ENCODE measurements at regions not wholly inside any gene's neighbourhood (a gene's known extent, or its start where the extent isn't known, plus 50 kb on each side); places are given as distances from the start of the nearest gene placed in this dataset.
"Not testable (repeated sequence)": the region's sequence is repeated elsewhere in the genome, so short reads cannot be mapped to it uniquely, and the experiment has no call there.

DNA sequence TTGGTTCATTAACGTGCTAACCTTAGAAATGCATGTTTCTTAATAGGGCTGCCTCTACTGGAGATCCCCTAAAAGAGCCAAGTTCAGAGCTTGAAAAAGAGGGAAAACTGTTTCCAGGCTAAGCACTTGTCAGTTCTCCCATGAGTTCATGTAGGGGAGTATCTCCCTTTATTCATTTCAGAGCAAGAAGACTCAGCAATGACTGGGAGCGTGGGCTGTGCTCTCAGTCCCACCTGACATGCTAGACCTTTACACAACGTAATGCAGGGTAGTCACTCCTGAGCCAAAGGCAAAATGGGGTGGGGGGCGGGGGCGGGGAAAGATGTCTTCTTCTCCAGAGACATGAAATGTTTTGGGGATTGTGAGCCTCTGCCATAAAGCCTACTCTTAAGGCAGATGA is 420.1 kb upstream of the MCTP2 start:
- no peak for DNase-seq

DNA sequence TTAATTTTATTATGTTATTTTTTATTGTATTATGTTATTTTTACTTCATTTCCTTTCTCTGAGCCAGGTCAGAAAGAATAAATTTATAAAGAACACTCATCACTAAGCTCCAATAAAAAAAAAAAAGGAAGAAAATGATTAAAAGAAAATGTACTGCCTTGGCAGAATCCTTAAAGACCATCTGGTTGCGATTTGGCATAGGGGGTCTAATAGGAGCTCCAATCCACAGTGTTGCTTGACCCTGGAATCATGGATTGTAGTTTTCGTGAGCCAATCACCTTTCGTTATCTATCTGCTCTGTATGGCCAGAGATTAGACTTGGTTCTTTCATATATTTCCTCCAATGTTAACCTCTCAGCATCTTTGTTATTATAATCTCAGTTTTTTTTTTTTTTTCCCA is 421.8 kb upstream of the MCTP2 start:
- DNase-seq = no peak

DNA sequence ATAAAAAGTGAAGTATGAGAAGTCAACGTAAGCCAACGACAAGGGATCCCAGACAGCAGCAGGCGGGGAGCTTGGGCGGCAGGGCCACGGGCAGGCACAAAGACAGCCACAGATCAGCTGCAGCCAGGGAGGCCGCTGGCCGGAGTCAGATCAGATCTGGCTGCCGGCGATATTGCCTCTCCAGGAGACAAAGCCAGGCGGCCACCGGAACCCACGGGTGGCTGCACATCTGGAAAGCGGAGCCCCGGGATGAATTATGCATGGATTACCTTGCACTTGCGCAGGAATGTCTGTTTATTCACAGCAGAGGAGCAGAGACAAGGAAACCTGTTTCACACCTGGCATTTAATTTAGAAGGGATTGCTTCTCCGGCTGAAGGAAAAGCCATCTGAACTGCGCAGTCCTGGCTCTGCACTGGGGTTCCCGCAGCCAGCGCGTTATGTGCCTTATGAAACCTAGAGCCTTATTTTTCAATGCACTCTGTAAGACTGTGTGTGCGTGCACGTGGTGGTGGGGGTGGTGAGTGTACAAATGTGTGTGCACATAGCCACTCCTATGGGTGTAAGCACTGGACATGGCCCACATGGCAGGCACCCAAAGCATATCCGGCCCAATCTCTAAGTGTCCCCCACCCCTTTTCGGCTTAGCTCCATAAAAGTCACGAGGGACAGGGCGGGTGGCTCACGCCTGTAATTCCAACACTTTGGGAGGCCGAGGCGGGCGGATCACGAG is 427.8 kb upstream of the MCTP2 start:
- DNase-seq = no peak

DNA sequence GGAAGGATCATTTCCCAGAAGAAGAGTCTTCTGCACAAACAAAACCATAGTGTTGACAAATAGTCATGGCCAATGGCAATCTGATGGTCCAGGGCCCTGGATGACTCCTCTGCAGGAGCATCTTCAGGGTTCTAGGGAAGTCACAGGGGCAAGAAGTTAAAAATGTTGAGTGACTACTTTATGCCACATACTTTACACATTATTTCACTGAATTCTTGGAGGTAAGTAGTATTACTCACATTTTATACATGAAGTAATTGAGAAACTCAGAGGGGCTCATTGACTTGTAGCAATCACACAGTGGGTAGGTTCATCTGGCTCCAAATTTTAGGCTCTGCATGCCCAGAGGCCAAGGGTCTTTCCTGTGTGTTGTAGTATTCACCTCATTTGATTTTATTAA is 430.2 kb upstream of the MCTP2 start:
- no peak for DNase-seq

DNA sequence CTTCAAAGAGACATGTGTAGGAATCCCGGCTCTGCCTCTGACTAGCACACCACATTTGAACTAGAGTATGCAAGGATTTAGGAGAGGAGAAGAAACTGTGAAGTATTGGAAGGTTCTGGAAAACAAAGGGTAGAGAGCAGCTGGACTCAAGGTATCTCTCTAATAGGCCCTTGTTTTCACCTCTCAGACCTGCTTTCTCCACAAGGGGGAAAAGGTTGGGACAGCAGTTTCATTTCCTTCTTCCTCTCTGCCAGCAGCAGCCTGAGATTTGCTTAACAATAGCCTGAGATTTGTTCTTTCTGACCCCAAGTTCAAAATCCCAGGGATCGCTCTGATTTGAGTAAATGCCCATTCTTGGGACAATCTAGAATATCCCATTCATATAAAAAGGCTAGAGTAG is 430.6 kb upstream of the MCTP2 start:
- no peak for DNase-seq

DNA sequence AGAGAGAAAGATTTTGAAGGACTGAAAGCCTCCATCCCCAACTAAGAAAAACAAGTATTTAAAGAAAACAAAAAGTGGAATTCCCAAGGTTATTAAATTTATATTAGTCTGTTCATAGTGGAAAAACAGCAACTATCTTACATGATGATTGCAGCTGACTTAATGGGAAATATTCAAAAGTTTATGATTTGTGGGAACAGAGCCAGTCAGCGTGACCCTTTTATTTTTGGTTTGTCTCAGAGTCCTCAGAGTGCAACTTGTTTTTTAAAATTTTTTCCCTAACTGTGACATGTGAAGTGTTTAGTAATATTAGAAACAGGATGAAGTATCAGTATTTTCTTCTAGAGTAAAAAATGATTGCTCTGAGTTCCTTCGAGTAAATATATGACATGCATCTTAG is 441.9 kb upstream of the MCTP2 start:
- no peak for DNase-seq

DNA sequence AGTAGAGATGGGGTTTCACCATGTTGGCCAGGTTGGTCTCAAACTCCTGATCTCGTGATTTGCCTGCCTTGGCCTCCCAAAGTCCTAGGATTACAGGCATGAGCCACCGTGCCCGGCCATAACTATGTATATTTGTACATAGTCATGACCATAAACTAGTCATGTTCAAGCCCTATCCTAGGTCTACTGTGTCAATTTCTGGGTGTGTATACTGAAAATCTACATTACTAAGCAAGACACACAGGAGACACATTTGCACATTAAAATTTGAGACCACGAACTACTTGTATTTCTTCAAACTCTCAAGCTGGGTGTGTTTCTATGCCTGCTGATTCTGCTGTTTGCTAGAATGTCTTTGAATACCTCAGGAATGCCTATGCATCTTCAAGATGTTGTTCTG is 451.3 kb upstream of the MCTP2 start:
- no peak for DNase-seq

DNA sequence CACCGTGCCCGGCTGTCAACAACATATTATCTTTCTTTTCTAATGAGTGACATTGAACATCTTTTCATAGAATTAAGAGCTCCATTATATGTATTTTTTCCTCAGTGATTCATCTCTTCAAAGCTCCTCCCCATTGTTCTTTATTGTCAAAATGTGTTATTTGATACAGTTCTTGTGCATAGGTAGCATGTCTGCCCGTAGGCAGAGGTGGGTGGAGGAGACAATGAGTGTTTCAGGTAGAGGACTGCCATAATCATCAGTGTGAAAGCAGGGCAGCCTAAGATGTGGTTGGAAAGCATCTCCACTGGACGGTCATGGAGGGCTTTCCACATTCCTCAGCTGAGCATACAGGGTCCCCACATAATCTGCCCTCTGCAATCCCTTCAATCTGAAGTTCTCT is 452.0 kb upstream of the MCTP2 start:
- DNase-seq = no peak

DNA sequence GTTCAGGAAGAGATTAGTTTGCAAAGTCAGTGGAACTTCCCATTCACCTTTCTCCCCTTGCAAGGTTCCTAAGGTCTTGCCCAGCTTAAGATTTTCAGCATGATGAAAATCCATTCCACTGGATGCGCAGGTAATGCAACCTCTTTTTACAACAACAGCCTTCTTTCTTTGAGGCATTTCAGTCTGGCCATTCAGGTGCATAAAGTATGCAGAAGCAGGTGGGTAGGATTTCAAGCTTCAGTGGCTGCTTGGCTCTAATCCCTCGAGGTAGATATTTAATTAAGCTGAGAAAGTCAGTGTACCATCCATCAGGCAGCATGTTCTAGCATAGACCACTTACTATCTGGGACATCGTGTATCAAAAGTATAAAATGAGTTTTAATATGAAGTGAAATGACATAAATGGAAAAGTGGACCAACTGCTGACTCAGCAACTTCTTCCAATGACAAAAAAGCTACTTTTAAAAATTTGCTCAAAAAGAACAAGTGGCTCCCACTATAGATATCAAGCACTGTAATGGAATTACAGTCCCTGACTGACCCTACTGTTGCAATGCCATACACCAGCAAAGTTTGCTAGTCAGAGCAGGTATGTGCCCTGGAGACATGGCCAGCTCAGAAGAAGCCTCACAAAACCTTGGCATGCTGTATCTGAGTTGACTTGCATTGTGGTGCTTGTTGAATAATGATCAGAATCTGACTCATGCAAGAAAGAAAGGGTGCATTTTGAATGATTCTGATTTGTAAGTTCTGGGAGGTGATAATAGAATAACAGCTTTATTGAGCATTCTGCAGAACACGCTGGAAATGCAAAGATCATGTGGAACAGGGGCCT is 459.9 kb upstream of the MCTP2 start:
- DNase-seq = no peak

DNA sequence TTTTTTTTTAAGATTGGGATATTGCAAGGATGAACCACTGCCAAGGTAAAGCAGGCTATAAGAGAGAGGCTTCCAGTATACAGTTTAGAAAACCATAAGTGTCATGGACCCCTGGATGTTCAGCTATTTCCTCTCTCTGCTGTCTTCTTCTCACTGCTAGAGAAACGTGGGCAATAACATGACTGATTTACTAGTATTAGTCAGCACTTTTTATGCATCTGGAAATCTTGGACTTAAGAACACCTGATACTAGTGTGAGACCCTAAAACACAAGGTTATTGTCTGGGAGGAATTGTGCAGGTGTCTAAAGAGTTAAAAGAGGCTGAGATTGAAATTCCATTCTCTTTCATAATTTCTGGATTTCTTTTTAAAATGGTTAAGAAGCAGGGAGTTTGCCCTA is 460.6 kb upstream of the MCTP2 start:
- no peak for DNase-seq

DNA sequence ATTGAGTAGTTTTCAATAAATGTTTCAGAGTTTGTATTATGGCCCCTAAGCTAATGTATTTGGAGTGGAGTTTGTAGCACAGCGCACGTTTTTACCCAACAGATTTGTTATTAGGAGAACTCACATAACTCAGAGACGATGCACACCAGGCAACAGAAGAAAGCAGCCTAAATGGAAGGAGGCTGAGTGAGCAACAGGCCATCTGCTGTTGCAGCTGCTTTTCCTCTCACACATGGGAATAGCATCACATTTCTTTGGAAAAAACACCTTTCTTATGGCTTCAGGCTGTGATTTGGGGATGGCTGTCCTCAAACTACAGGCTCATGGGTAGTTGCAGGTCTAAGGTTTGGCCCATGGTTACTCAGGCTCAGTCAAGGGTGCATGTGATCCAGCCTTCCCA is 469.3 kb upstream of the MCTP2 start:
- no peak for DNase-seq

DNA sequence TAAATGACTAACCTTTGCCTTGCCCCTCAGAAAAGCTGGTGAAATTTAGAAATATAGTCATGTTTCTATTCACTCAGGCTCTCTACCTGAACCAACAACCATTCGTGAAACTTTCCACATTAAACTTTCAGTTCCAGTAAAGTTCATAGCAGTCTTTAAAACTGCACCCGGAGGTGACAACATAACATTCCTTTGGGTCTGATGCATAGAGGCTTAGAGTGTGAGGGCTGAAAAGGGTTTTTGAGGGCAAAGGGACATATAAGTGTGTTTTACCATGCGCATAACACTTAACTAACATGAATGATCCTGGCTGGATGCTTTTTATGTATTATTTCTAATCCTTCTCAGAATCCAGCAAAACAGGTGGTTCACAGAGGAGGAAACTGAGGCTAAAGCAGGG is 471.7 kb upstream of the MCTP2 start:
- DNase-seq = no peak

DNA sequence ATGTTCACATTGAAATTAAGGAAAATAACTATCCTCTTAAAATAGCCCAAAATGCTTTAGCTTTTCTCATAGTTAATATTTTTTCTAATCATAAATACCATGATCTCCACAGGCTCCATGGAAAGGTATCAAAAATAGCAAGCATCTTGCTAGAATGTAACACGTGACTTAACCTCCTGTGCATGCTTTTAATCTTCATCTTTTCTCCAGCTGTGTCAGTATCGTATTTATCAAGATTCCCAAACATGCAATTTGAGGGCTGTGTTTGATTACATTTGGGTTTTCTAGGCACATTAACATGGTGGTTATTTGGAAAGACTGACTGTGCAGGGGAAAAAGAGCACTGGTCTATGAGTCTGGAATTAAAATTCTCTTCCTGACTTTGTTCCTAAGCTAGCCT is 472.5 kb upstream of the MCTP2 start:
- no peak for DNase-seq

DNA sequence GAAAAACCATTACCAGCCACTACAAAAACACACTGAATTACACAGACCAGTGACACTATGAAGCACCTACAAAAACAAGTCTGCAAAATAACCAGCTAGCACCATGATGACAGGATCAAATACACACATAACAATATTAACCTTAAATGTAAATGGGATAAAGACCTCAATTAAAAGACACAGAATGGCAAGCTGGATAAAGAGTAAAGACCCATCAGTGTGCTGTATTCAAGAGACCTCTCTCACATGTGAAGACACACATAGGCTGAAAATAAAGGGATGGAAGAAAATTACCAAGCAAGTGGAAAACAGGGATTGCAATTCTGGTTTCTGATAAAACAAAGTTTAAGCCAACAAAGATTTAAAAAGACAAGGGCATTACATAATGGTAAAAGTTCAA is 482.7 kb upstream of the MCTP2 start:
- no peak for DNase-seq

DNA sequence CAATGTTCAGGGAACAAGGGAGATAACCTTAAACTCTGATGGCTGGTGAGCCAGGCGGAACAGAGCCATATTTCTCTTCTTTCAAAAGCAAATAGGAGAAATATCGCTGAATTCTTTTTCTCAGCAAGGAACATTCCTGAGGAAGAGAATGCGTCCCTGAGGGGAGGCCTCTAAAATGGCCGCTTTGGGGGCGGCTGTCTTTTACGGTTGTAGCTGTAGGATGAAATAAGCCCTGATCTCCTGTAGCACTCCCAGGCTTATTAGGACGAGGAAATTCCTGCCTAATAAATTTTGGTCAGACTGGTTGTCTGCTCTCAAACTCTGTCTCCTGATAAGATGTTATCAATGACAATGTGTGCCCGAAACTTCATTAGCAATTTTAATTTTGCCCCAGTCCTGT is 496.4 kb upstream of the MCTP2 start:
- DNase-seq = not testable (repeated sequence)

DNA sequence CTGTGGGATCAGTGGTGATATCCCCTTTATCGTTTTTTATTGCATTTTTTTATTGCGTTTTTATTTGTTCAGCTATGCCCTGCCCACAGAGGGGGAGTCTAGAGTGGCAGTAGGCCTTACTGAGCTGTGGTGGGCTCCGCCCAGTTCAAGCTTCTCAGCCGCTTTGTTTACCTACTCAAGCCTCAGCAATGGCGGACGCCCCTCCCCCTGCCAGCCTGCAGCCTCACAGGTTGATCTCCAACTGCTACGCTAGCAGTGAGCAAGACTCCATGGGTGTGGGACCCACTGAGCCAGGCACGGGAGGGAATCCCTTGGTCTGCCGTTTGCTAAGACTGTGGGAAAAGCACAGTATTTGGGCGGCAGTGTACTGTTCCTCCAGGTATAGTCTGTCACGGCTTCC is 500.6 kb upstream of the MCTP2 start:
- no peak for DNase-seq

DNA sequence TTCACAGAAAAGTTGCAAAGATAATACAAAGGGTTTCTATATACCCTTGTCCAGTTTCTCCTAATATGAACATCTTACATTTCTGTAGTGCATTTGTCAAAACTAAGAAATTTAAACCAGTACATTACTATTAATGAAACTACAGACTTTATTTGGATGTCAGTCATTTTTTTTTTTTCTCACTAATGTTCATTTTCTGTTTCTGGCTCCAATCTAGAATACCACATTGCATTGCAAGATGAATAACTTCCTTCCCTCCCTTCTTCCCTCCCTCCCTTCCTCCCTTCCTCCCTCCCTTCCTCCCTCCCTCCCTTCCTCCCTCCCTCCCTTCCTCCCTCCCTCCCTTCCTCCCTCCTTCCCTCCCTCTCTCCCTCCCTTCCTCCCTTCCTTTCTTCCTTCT is 509.2 kb upstream of the MCTP2 start:
- DNase-seq = no peak

DNA sequence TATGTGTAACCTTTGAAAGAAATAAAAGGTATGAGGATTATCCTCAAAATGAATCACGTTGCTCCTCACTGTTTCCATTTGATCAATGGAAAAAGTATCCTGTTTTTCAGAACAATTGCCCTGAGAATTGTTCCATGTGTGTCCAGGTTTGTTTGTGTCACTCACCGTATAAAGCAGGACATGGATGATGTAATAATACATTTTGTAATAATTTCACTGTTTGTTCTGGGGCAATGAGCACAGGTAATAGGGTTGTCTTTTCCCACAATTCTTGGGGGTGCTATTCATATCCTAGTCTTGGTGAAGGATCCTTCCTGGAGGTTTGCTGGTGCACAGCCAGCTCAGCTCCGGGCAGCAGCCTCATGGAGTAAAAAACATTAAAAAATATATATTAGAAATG is 510.8 kb upstream of the MCTP2 start:
- DNase-seq = no peak

DNA sequence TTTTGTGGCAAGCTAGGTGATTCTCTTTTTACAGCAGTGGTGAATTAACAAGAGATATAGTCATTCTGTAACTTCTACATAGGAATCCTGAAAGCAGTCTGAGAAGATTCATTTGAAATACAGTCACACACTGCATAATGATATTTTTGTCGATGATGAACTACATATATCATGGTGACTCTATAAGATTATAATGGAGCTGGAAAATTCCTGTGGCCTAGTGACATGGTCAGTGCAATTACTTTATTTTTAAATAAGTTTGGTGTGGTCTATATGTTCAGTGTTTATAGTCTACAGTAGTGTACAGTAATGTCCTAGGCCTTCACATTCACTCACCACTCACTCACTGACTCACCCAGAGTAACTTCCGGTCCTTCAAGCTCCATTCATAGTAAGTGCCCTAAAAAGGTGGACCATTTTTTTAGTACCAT is 511.4 kb upstream of the MCTP2 start:
- DNase-seq = no peak

DNA sequence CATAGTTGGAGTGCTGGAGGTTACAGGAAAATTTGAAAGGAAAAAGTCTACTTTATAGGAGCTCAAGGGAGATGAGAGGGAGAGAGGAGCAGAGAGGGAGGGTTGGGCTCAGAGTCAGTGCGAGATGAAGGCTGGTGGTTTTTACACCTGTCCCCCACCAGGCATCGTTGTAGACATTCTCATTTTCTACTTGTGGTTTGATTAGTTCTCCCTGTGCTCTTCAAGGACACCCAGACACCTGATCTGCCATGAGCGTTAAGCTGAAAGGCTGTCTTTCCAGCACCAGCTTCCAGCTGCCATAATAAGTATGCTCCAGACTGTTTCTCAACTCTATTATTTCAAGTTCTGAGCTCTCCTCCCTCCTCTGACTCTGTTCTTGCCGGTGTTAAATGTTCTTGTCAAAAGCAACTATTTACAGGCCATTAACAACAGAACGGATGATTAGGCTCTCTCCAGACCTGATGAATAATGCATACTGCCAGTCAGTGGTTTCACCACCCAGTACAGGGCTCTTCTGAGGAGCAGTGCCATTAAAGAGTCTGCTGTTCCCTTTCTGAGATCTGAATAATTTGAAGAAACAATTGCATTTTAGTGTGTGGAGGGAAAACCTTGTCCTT is 514.6 kb upstream of the MCTP2 start:
- DNase-seq = no peak

DNA sequence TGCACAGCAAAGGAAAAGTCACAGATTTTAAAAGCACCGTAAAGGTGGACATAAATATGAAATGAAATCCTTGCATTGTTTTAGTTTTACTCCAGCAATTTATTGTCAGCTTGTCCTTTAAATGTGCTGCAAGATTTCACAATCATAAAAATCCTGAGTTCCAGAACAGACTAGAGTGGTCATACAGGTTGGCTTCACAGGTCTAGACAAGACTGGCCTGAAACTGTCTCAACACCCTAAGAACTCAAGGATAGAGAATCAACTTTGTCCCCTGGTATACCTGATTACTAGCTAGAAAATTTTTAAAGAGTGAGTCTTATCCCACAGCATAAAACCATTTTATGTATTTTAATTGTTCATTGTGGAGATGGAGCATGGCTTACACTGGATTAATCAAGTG is 521.7 kb upstream of the MCTP2 start:
- no peak for DNase-seq

DNA sequence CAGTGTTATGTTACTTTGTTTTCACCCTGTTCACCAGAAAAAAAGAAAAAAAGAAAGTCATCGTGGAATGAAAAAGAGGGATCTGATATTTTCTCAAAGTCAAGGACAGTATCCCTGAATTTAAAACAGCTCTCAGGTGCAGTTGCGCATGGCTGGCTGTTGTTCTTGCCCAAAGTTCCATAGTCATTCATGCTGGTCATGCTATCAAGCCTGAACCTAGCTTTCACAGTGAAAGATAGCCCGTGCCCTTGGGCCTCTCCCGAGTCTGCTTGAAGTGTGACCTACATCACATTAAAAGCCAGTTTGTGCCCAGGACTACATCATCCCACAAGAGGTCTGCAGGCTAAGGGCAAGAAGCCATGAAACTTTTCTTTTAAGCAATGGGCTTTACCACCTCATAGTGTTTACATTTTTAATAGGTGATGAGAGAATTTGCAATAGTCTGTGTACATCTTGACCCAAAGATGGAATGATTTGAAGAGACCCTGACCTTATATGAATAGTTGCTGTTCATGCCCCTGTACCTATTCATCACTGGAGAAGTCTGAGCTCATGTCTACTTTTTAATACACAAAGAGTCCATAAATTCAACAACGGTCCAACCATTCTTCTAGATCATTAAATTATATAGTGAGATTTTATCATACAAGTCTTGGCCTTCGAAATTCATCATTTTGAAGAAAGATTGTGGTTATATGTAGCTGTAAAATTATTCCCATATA is 522.5 kb upstream of the MCTP2 start:
- DNase-seq = no peak

DNA sequence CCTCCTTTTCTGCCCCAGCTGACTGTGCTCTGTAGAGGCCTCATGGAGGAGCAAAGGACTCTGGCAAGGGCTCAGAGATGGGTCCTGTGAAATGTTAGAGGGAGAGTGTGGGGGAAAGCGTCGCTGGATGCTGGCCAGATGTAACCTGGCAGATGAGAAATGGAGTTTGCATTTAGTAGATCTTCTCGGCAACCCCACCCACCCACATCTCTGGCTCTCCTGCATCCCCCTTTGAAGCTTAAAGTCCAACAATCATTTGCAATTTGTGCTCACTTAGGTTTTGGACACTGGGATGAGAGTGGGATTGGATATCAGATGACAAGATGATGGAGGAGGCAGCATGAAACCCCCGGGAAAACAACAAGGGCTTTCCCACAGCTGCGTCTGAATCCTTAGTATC is 523.6 kb upstream of the MCTP2 start:
- DNase-seq = no peak

Data from activated CD8-positive, alpha-beta memory T cell treated with anti-CD3 and anti-CD28 coated beads, Interleukin-2, amount 50 U/mL, for 4 hours (primary cell).